Ascending aorta (tissue), 2 donors: ENCODE measurements at regions not wholly inside any gene's neighbourhood (a gene's known extent, or its start where the extent isn't known, plus 50 kb on each side); places are given as distances from the start of the nearest gene placed in this dataset.

Source experiments
- DNase-seq, 2 donors: peaks; one replicate each; pipeline ENCODE4 v3.0.0-alpha.2; 2019; ENCODE audit warnings: low spot score in 2 of 2
- H3K27ac ChIP-seq, 2 donors: fragments of 200-600 bp; sonication (generic); one replicate each; pipeline ENCODE4 v1.5.1; 2016 to 2017; ENCODE audit warnings: mild to moderate bottlenecking in 1 of 2
- H3K27me3 ChIP-seq: fragments of 200-600 bp; sonication (generic); one replicate; pipeline ENCODE4 v1.5.1; 2017
- H3K36me3 ChIP-seq, 2 donors: fragments of 200-600 bp; sonication (generic); one replicate each; pipeline ENCODE4 v1.5.1; 2016
- H3K4me1 ChIP-seq, 2 donors: fragments of 200-600 bp; sonication (generic); one replicate each; pipeline ENCODE4 v1.5.1; 2016 to 2017; ENCODE audit warnings: mild to moderate bottlenecking in 1 of 2
- H3K4me3 ChIP-seq, 2 donors: fragments of 200-600 bp; sonication (generic); one replicate each; pipeline ENCODE4 v1.5.1; 2016 to 2017; ENCODE audit warnings: mild to moderate bottlenecking in 1 of 2
- H3K9me3 ChIP-seq, 2 donors: fragments of 200-600 bp; sonication (generic); one replicate each; pipeline ENCODE4 v1.5.1; 2016
- intact Hi-C: fragments of 100-400 bp; cut with DNase I; formaldehyde crosslinking; loops from one replicate; pipeline ENCODE4 v1.15.1; 2023
- TF ChIP-seq, protein P1 (sequence below), 3 experiments: fragments of 200-600 bp in 2 of 3; fragments of 450-650 bp in 1 of 3; sonication (generic) in 2 of 3; IDR thresholded peaks; one replicate each; pipeline ENCODE4 v1.5.1; 2016 to 2019; ENCODE audit warnings: antibody characterized with exemption in 3 of 3, mild to moderate bottlenecking in 1 of 3, moderate library complexity in 1 of 3

DNA sequence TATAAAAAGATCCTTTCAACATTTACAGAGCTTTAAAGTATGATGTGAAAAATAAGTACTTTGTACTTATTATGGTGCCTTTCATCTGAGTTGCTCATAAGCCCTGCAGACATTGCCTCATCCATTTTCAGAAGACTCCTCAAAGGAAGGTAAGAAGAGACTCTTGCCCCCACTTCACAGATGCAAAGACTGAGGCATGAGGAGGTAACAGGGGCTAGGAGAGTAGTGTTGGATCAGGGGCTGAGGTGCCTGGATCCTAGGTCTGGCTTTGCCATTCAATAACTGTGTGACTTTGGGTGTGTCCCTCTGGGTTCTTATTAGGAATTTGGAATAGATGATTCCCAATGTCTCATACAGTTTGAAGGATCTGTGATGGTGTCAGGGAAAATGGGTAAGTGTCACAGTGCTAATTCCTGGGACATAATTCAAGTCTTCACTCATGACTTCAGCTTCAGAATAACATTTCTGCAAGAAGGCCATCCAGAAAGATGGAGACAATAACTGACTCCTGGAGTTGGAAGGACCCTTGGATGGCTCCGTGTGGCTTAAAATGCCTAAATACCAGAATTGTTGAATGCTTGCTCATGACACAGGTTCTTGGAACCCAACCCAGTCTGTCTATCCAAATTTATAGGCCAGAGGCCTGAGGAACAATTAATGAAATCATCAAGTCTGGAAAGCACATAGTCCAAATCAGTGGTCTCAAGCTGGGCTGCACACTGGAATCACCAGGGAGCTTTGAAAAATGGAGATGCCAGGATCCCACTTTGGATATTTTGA is 93.1 kb upstream of the RUNX1 start:
- Histone ChIP-seq H3K4me1 (no peaks in the 10 kb centered on the region), H3K27ac (no peak overlapping the region), H3K36me3 (no peaks in the 10 kb centered on the region), H3K27me3 (no peaks in the 10 kb centered on the region), H3K9me3 (no peaks in the 10 kb centered on the region), H3K4me3 (no peak overlapping the region)
- DNase-seq, result no peak
- intact Hi-C loops, result no loop called here
- TF ChIP-seq, protein P1, sequence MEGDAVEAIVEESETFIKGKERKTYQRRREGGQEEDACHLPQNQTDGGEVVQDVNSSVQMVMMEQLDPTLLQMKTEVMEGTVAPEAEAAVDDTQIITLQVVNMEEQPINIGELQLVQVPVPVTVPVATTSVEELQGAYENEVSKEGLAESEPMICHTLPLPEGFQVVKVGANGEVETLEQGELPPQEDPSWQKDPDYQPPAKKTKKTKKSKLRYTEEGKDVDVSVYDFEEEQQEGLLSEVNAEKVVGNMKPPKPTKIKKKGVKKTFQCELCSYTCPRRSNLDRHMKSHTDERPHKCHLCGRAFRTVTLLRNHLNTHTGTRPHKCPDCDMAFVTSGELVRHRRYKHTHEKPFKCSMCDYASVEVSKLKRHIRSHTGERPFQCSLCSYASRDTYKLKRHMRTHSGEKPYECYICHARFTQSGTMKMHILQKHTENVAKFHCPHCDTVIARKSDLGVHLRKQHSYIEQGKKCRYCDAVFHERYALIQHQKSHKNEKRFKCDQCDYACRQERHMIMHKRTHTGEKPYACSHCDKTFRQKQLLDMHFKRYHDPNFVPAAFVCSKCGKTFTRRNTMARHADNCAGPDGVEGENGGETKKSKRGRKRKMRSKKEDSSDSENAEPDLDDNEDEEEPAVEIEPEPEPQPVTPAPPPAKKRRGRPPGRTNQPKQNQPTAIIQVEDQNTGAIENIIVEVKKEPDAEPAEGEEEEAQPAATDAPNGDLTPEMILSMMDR (IDR thresholded peaks at IDR 0.05), result no peak

- TF ChIP-seq, protein P1 (IDR thresholded peaks at IDR 0.05), result no peak
- Histone ChIP-seq H3K4me3 (no peak overlapping the region), H3K36me3 (no peaks in the 10 kb centered on the region), H3K4me1 (no peaks in the 10 kb centered on the region), H3K27me3 (no peaks in the 10 kb centered on the region), H3K9me3 (no peaks in the 10 kb centered on the region), H3K27ac (no peak overlapping the region)
- intact Hi-C loops, result no loop called here
- no peak for DNase-seq
Observed at GRCh38 chr21:35139382-35139715, 90.2 kb upstream of the RUNX1 start.

DNA sequence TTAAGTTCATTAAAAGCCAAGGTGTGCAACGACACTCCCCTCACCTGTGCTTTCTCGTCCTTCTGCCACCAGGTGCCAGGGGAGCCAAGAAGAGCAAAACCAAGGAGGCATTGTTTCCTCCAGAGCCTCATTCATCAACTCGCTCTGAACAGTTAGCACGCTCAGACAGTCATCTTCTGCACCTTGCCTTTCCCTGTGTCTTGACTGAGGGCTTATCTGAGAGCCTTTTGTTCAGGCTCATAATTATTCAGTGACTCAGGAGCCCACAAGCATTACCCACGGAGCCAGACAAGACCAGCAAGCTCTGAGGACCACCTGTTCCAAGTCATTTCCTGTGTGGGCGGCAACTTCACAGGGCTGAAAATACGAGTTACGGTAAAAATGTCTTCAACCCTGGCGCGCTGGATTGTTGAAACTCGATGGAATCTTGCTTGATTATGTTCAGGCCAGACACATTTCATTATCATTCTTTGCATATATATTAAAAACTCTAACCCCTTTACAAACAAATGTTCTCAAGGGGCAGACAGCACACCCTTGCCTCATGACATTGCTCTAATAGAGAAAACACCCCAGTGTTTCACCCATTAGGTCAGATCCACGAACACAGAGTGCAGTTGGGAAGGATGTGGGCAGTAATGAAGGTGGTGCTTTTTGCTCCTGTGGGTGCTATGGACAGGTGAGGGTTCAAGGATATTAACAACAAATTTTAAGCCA is 89.7 kb upstream of the RUNX1 start:
- no peak for DNase-seq
- H3K4me1 ChIP-seq, result no peaks in the 10 kb centered on the region
- TF ChIP-seq, protein P1 (IDR thresholded peaks at IDR 0.05), result no peak

GRCh38 chr21:35136586-35137219 is 87.6 kb upstream of the RUNX1 start:
- Histone ChIP-seq H3K27ac (no peak overlapping the region), H3K36me3 (no peaks in the 10 kb centered on the region), H3K4me3 (no peak overlapping the region), H3K4me1 (no peaks in the 10 kb centered on the region), H3K9me3 (no peaks in the 10 kb centered on the region), H3K27me3 (no peaks in the 10 kb centered on the region)
- intact Hi-C loops, result no loop called here
- TF ChIP-seq, protein P1 (IDR thresholded peaks at IDR 0.05), result no peak
- DNase-seq, result no peak

More for the DNA sequence above, 89.7 kb upstream of the RUNX1 start:
- intact Hi-C loops, result no loop called here
- Histone ChIP-seq H3K36me3 (no peaks in the 10 kb centered on the region), H3K27me3 (no peaks in the 10 kb centered on the region), H3K27ac (no peak overlapping the region), H3K4me3 (no peak overlapping the region), H3K9me3 (no peaks in the 10 kb centered on the region)

GRCh38 chr21:35136106-35136505 is 87.0 kb upstream of the RUNX1 start:
- TF ChIP-seq, protein P1 (IDR thresholded peaks at IDR 0.05), result no peak
- no peak overlapping the region for H3K4me3 ChIP-seq
- no peaks in the 10 kb centered on the region for H3K9me3 ChIP-seq
- no peaks in the 10 kb centered on the region for H3K27me3 ChIP-seq
- H3K36me3 ChIP-seq, result no peaks in the 10 kb centered on the region
- DNase-seq, result no peak
- intact Hi-C loops, result no loop called here
- H3K27ac ChIP-seq, result no peak overlapping the region
- H3K4me1 ChIP-seq, result no peaks in the 10 kb centered on the region
